Ishikawa (cell line): ENCODE measurements at regions not wholly inside any gene's neighbourhood (a gene's known extent, or its start where the extent isn't known, plus 50 kb on each side); places are given as distances from the start of the nearest gene placed in this dataset.

ENCODE experiments used
- CEBPB ChIP-seq: IDR thresholded peaks from 2 replicates; pipeline ENCODE4 v1.6.1; 2012
- EP300 ChIP-seq: IDR thresholded peaks from 2 replicates; pipeline ENCODE4 v1.6.1; 2012; ENCODE audit warnings: borderline replicate concordance
- NFIC ChIP-seq: IDR thresholded peaks from 2 replicates; pipeline ENCODE4 v1.6.1; 2012
- RAD21 ChIP-seq: IDR thresholded peaks from 2 replicates; pipeline ENCODE4 v1.6.1; 2012; ENCODE audit warnings: low read depth
- TAF1 ChIP-seq: IDR thresholded peaks from 2 replicates; pipeline ENCODE4 v1.6.1; 2012; ENCODE audit warnings: low read depth, mild to moderate bottlenecking
- TCF12 ChIP-seq: IDR thresholded peaks from 2 replicates; pipeline ENCODE4 v1.6.1; 2012; ENCODE audit warnings: low read depth
- ZBTB7A ChIP-seq: IDR thresholded peaks from 2 replicates; pipeline ENCODE4 v1.6.1; 2012; ENCODE audit warnings: low read depth
- TF ChIP-seq, protein P1 (sequence below): IDR thresholded peaks from 2 replicates; pipeline ENCODE4 v1.6.1; 2012; ENCODE audit warnings: low read depth, mild to moderate bottlenecking

DNA sequence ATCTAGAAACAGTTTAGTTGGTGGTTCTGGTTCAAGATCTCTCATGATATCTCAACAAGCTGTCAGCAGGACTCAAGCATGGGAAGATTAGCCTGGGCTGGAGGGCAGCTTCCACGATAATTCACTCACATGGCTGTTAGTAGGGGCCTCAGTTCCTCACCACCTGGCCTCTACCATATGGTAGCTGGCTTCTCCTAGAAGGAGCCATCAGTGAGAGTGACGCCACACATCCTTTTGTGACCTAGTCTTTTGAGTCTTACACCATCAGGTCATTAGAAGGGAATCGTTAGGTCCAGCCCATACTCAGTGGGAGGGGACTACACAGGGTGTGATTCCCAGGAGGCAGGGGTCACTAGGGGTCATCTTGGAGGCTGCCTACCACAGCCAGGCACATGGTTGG is 239.3 kb upstream of the PLPP4 start:
- TF ChIP-seq, protein P1, sequence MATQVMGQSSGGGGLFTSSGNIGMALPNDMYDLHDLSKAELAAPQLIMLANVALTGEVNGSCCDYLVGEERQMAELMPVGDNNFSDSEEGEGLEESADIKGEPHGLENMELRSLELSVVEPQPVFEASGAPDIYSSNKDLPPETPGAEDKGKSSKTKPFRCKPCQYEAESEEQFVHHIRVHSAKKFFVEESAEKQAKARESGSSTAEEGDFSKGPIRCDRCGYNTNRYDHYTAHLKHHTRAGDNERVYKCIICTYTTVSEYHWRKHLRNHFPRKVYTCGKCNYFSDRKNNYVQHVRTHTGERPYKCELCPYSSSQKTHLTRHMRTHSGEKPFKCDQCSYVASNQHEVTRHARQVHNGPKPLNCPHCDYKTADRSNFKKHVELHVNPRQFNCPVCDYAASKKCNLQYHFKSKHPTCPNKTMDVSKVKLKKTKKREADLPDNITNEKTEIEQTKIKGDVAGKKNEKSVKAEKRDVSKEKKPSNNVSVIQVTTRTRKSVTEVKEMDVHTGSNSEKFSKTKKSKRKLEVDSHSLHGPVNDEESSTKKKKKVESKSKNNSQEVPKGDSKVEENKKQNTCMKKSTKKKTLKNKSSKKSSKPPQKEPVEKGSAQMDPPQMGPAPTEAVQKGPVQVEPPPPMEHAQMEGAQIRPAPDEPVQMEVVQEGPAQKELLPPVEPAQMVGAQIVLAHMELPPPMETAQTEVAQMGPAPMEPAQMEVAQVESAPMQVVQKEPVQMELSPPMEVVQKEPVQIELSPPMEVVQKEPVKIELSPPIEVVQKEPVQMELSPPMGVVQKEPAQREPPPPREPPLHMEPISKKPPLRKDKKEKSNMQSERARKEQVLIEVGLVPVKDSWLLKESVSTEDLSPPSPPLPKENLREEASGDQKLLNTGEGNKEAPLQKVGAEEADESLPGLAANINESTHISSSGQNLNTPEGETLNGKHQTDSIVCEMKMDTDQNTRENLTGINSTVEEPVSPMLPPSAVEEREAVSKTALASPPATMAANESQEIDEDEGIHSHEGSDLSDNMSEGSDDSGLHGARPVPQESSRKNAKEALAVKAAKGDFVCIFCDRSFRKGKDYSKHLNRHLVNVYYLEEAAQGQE = no peak
- no peak for TF ChIP-seq ZBTB7A
- TF ChIP-seq EP300 = no peak
- no peak for TF ChIP-seq NFIC
- no peak for TF ChIP-seq CEBPB
- no peak for TF ChIP-seq TAF1
- no peak for TF ChIP-seq TCF12
- TF ChIP-seq RAD21 = no peak
